Mucosa of descending colon (tissue), 3 donors: ENCODE measurements at regions not wholly inside any gene's neighbourhood (a gene's known extent, or its start where the extent isn't known, plus 50 kb on each side); places are given as distances from the start of the nearest gene placed in this dataset.

ENCODE experiments used
- ATAC-seq: fragments of 200-7000 bp; cut with Tn5 transposase; one replicate; pipeline ENCODE4 v1.9.1; 2020; ENCODE audit warnings: mild to moderate bottlenecking, moderate library complexity
- DNase-seq, 3 donors: peaks; one replicate each; pipeline ENCODE4 v3.0.0-alpha.2; 2020
- H3K36me3 ChIP-seq: fragments of 200-600 bp; one replicate; pipeline ENCODE4 v1.8.0; 2021; ENCODE audit warnings: low read depth, mild to moderate bottlenecking
- H3K4me1 ChIP-seq: fragments of 200-600 bp; one replicate; pipeline ENCODE4 v1.8.0; 2021; ENCODE audit warnings: low read depth, mild to moderate bottlenecking
- H3K4me3 ChIP-seq: fragments of 200-600 bp; one replicate; pipeline ENCODE4 v1.8.0; 2021; ENCODE audit warnings: mild to moderate bottlenecking
- H3K9me3 ChIP-seq: fragments of 200-600 bp; one replicate; pipeline ENCODE4 v1.8.0; 2021; ENCODE audit warnings: mild to moderate bottlenecking
- intact Hi-C, 2 donors: fragments of 100-400 bp; cut with DNase I in 1 of 2; cut with micrococcal nuclease in 1 of 2; formaldehyde crosslinking; loops; one replicate each; pipeline versions ENCODE4 v1.11.0 to v1.11.1; 2022; cut with DNase I, micrococcal nuclease
- TF ChIP-seq, protein P1 (sequence below): fragments of 200-600 bp; IDR thresholded peaks from one replicate; pipeline ENCODE4 v1.8.0; 2022; ENCODE audit warnings: antibody characterized with exemption, mild to moderate bottlenecking
- donor health status: DM: no; HTN: no; CAD: no; lungs with moderate emphysema.
- donor health status: DM: no; HTN: no; CAD: no.
- donor health status: DM: no; HTN: yes; CAD: no.

DNA sequence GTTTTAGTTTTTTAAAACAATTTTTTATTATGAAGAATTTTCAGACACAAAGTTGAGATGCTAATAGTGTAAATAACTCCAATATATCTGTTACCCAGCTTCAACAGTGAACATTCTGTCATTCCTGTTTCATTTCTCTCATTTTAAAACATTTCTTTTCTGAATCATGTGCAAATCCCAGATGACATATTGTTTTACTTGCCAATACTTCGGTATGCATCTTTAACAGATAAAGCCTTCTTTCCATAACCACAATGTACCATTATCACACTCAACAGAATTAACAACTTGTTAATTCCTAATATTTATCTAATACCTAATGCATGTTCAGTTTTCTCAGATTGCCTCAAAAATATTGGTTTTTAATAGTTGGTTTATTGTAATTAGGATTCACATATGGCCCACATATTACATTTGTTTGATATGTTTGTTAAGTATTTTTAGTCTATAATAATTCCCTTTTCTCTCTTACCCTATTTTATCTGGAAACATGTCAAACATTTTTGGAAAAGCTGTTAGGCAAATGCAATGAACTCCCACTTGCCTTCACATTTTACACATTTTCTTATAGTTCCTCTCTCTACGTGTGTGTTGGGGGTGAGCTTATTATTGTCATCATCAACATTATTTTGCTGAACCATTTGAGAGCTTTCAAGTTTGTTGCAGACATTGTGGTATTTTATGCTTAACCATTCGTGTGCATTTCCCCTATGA, 58.7 kb upstream of the ANKRD55 start:
- Histone ChIP-seq H3K4me3 (no peak overlapping the region), H3K9me3 (no peaks in the 10 kb centered on the region), H3K4me1 (no peaks in the 10 kb centered on the region), H3K36me3 (no peaks in the 10 kb centered on the region)
- intact Hi-C loops: no loop called here
- TF ChIP-seq, protein P1, sequence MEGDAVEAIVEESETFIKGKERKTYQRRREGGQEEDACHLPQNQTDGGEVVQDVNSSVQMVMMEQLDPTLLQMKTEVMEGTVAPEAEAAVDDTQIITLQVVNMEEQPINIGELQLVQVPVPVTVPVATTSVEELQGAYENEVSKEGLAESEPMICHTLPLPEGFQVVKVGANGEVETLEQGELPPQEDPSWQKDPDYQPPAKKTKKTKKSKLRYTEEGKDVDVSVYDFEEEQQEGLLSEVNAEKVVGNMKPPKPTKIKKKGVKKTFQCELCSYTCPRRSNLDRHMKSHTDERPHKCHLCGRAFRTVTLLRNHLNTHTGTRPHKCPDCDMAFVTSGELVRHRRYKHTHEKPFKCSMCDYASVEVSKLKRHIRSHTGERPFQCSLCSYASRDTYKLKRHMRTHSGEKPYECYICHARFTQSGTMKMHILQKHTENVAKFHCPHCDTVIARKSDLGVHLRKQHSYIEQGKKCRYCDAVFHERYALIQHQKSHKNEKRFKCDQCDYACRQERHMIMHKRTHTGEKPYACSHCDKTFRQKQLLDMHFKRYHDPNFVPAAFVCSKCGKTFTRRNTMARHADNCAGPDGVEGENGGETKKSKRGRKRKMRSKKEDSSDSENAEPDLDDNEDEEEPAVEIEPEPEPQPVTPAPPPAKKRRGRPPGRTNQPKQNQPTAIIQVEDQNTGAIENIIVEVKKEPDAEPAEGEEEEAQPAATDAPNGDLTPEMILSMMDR: no peak
- DNase-seq (no peak), ATAC-seq (no peak)

DNA sequence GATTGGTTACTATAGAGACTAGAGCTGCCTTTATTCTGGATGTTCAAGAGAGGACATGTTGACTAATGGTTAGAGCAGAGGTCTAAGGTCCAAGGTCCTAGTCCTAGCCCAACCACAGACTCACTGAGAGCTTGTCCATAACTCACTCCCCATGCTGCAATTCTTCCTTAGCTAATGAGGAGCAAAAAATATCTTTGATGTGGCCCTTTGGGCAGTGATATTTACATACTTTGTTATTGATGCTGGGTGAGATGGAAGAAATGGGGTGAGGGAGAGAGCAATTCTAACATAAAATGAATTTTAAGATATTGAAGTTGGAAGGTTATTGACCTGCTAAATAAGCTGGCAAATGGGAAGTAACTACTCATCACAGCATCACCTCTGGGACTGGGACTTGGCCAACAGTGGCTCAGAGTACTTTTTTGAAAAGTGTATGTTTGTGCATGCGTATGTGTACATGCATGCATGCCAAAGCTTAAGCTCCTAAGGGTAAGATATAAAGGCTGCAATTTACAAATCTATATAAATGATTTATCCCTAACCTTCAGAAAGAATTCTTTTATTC, 58.0 kb upstream of the ANKRD55 start:
- ATAC-seq (no peak), DNase-seq (no peak)
- Histone ChIP-seq H3K4me1 (no peaks in the 10 kb centered on the region), H3K36me3 (no peaks in the 10 kb centered on the region), H3K4me3 (no peak overlapping the region), H3K9me3 (no peaks in the 10 kb centered on the region)
- TF ChIP-seq, protein P1: no peak
- intact Hi-C loops: no loop called here

DNA sequence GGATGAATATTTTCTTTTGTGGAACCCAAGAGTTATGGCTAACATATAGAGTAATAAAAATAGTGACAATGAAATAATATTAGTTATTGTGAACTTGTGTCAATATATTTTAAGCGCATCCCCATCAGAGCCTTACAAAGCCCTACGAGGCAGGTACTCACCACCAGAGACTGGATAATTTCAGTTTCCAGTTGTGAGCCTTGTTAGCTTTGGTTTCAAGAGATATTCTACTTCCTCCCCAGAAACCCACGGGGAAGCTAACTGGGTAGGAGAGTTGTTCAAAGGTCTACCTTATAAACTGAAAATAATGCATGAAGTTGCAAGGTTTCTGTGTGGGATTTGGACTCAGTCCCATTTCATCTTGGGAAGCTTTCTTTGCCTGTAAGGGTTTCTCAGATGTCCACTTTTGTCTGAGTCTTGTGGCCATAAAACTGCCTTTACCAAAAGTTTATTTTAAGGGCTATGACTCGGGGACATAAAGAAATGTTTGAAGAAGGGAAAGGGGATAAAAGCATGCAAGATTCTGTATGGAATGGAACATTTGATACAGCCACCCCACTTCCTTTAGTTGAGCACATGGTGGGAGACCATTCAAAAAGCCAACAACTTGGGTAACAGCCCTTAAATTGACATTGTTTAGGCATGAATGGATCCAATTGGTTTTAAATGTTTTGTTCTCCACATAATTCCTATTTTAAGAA, 57.4 kb upstream of the ANKRD55 start:
- ATAC-seq (no peak), DNase-seq (no peak)
- intact Hi-C loops: no loop called here
- no peaks in the 10 kb centered on the region for H3K36me3 ChIP-seq
- no peak overlapping the region for H3K4me3 ChIP-seq
- TF ChIP-seq, protein P1: no peak
- H3K4me1 ChIP-seq: no peaks in the 10 kb centered on the region
- no peaks in the 10 kb centered on the region for H3K9me3 ChIP-seq

DNA sequence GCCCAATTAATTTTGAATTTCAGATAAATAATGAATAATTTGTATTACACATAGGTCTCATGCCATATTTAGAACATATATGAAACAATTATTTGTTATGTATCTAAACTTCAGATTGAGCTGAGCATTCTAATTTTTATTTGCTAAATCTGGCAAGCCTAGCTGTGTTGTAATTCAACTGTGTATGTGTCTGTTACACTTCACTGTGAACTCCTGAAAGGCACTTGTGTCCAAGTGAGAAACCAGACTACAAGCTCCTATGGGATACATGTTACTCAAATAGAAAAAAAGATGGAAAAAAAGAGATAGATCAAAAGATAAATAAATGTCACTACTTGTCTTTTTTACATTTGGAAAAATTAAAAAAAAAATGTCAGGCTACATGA, 56.5 kb upstream of the ANKRD55 start:
- intact Hi-C loops: no loop called here
- ATAC-seq (no peak), DNase-seq (no peak)
- Histone ChIP-seq H3K4me3 (no peak overlapping the region), H3K36me3 (no peaks in the 10 kb centered on the region), H3K4me1 (no peaks in the 10 kb centered on the region), H3K9me3 (no peaks in the 10 kb centered on the region)
- TF ChIP-seq, protein P1: no peak

DNA sequence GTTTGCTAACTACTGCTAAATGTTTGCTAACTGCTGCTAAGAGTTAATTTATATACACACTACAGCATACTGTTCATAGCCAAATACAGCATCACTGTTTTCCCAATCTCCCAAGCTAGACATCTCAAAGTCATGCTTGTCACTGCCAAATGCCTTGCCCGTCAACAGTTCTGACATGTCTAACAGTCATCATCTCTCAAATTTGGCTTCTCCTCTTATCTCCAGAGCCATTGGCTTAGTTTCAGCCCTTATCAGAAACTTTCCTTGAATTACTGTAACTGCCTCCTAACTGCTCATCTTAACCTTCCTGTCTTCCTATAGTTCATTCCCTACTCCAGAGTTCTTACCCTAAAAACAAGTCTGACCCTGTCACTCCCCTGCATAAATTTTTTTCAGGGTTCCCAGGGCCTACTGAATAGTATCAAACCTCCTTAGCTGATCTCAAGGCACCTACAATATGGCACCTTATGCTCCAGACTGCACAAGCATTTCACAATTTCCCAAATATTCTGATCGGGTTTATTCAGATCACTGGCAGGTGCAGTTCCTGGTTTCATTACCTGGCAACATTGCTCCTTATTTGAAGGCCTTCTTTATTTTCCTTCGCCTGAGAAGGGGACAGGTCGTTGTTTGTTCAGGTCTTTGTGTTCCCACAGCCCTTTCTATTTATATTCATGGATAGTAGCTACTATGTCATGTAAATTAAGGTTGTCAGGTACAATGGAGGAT, 55.9 kb upstream of the ANKRD55 start:
- ATAC-seq (no peak), DNase-seq (no peak)
- intact Hi-C loops: no loop called here
- Histone ChIP-seq H3K4me3 (no peak overlapping the region), H3K4me1 (no peaks in the 10 kb centered on the region), H3K36me3 (no peaks in the 10 kb centered on the region), H3K9me3 (no peaks in the 10 kb centered on the region)
- TF ChIP-seq, protein P1: no peak
